NB4 (cell line): ENCODE measurements at regions not wholly inside any gene's neighbourhood (a gene's known extent, or its start where the extent isn't known, plus 50 kb on each side); places are given as distances from the start of the nearest gene placed in this dataset.

Experiments
- CTCF ChIP-seq: IDR thresholded peaks from one replicate; pipeline ENCODE4 v1.5.1; 2012; ENCODE audit warnings: low read depth, low read length
- POLR2A ChIP-seq: IDR thresholded peaks from 2 replicates; pipeline ENCODE4 v1.6.1; 2011; ENCODE audit warnings: mild to moderate bottlenecking; ENCODE audit not compliant: insufficient read length; ENCODE audit errors: extremely low read depth

GRCh38 chr15:31467361-31467760, 140.7 kb downstream of the KLF13 start:
- TF ChIP-seq CTCF, result no peak
- no peak for TF ChIP-seq POLR2A
